ENCODE measurements at regions not wholly inside any gene's neighbourhood (a gene's known extent, or its start where the extent isn't known, plus 50 kb on each side); places are given as distances from the start of the nearest gene placed in this dataset.

GRCh38 chr20:4601630-4602296 is 84.5 kb upstream of the PRNP start:
- H3K36me3 ChIP-seq (ENCODE audit: control insufficient read depth in 1 of 2, insufficient read depth in 2 of 2, low read length in 2 of 2): no peaks in the 10 kb centered on the region
- H3K27ac ChIP-seq (ENCODE audit: low read length): no peak overlapping the region
- H3K4me1 ChIP-seq (ENCODE audit: control insufficient read depth in 1 of 2, insufficient read depth in 2 of 2, low read length in 2 of 2): peaks cover 0 to 21% of the 10 kb centered on the region in 2 donors
- H3K9me3 ChIP-seq (ENCODE audit: control insufficient read depth in 1 of 2, low read length in 2 of 2): no peaks in the 10 kb centered on the region
- H3K4me3 ChIP-seq (ENCODE audit: low read depth in 1 of 2, low read length in 2 of 2): no peak overlapping the region
- H3K27me3 ChIP-seq (ENCODE audit: low read depth, low read length): no peaks in the 10 kb centered on the region

DNA sequence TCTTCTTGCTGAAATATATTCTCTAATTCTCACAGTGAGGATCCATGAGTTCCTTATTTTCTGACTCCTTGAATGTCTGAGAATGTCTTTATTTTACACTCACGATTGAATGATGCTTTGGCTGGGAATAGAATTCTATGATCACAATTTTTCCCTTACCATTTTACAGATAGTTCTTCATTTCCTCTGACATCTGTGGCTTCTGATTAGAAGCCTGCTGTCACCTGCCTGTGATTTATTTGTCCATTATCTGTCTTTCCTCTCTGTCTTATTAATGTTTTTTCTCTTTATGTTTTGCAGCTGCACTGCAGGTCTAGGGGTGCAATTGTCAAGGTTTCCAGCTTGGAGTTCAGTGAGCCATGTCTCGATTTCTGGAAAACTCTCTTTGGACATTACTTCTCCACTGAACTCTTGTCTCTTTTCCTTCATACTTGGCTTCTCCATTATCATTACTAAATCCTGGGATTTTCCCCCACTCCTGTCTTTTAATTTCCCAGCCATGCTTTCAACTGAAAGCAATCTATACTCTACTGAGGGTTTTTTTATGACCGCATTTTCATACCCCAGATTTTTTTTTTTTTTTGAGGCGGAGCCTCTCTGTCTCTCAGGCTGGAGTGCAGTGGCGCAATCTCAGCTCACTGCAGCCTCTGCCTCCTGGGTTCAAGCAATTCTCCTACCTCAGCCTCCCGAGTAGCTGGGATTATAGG is 85.8 kb upstream of the PRNP start:
- H3K9me3 ChIP-seq (ENCODE audit: control insufficient read depth in 1 of 2, low read length in 2 of 2): no peaks in the 10 kb centered on the region
- no peak overlapping the region for H3K27ac ChIP-seq (ENCODE audit: low read length)
- H3K36me3 ChIP-seq (ENCODE audit: control insufficient read depth in 1 of 2, insufficient read depth in 2 of 2, low read length in 2 of 2): no peaks in the 10 kb centered on the region
- H3K4me1 ChIP-seq (ENCODE audit: control insufficient read depth in 1 of 2, insufficient read depth in 2 of 2, low read length in 2 of 2): peaks cover 0 to 21% of the 10 kb centered on the region in 2 donors
- H3K4me3 ChIP-seq (ENCODE audit: low read depth in 1 of 2, low read length in 2 of 2): no peak overlapping the region
- no peaks in the 10 kb centered on the region for H3K27me3 ChIP-seq (ENCODE audit: low read depth, low read length)

DNA sequence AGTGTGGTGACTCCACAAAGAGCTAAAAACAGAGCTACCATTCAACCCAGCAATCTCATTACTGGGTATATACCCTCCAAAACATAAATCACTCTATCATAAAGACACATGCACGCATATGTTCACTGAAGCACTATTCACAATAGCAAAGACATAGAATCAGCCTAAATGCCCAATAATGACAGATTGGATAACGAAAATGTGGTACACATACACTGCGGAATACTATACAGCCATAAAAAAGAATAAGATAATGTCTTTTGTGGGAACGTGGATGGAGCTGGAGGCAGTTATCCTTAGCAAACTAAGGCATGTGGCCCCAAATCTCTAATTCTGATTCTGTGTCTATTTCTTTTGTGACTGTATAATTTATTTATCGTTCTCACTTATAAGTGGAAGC is 89.0 kb upstream of the PRNP start:
- Histone ChIP-seq H3K9me3 (ENCODE audit: control insufficient read depth in 1 of 2, low read length in 2 of 2) (no peaks in the 10 kb centered on the region), H3K27me3 (ENCODE audit: low read depth, low read length) (no peaks in the 10 kb centered on the region), H3K36me3 (ENCODE audit: control insufficient read depth in 1 of 2, insufficient read depth in 2 of 2, low read length in 2 of 2) (no peaks in the 10 kb centered on the region), H3K27ac (ENCODE audit: low read length) (no peak overlapping the region), H3K4me1 (ENCODE audit: control insufficient read depth in 1 of 2, insufficient read depth in 2 of 2, low read length in 2 of 2) (peaks cover 0 to 18% of the 10 kb centered on the region in 2 donors), H3K4me3 (ENCODE audit: low read depth in 1 of 2, low read length in 2 of 2) (no peak overlapping the region)

DNA sequence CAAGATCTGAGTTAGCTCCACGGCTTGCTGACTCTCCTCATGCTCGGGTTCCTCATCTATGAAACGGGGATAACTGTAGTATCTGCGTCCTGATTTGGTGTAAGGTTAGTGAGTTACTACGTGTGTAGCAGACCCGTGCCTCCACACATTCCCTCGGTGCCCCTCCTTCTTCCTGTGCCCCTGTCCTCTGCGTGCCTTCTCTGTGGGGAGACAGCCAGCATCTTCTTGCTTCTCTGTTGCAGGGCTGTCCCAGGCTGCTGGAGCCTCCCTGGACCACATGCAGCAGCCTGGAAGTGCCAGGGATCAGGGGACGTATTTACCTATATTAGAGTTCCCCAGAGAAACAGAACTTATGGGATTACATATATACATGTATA is 93.1 kb upstream of the PRNP start:
- Histone ChIP-seq H3K27ac (ENCODE audit: low read length) (no peak overlapping the region), H3K9me3 (ENCODE audit: control insufficient read depth in 1 of 2, low read length in 2 of 2) (no peaks in the 10 kb centered on the region), H3K36me3 (ENCODE audit: control insufficient read depth in 1 of 2, insufficient read depth in 2 of 2, low read length in 2 of 2) (no peaks in the 10 kb centered on the region), H3K4me1 (ENCODE audit: control insufficient read depth in 1 of 2, insufficient read depth in 2 of 2, low read length in 2 of 2) (peaks cover 0 to 11% of the 10 kb centered on the region in 2 donors), H3K4me3 (ENCODE audit: low read depth in 1 of 2, low read length in 2 of 2) (peak overlapping the region; percentile 43 to 44), H3K27me3 (ENCODE audit: low read depth, low read length) (no peaks in the 10 kb centered on the region)

DNA sequence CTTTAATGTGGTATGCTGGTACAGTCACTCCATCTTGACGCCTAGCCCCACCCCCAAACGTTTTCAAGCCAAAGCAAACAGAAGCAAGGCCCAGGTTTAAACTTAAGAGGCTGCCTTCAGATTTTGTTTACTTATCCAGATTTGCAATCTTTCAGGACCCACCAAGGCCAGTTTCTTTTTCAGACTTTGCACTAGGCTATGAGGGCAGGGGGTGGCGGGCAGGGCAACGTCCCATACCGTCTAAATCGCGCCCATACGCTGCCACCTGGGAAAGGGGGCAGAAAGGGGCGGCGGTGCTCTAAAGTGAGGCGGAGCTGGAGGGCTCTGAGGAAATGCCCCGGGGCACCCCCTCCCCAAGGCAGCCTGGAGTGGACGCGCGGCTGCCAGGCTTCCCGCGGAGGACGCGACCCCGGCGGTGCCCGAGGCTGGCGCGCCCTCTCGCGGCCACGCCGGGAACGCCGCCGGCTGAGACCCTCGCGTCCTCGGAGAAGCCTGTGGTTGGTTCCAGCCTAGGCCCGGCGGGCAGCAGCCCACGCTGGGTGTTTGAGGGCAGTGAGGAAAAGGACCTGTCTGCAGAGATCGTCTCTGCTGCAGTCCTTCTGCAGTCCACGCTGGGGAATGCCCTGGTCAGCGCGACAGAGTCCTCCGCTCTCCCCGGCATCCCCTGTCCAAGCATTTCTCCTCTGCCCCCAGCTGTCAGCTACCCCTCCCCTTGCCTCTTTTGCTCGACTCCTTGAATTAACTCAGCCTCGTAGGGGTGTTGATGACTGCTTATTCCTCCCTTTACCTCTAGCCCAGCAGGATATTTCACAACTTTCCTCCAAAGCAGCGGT is 93.7 kb upstream of the PRNP start:
- Histone ChIP-seq H3K36me3 (ENCODE audit: control insufficient read depth in 1 of 2, insufficient read depth in 2 of 2, low read length in 2 of 2) (no peaks in the 10 kb centered on the region), H3K27ac (ENCODE audit: low read length) (no peak overlapping the region), H3K9me3 (ENCODE audit: control insufficient read depth in 1 of 2, low read length in 2 of 2) (no peaks in the 10 kb centered on the region), H3K4me3 (ENCODE audit: low read depth in 1 of 2, low read length in 2 of 2) (peak overlapping the region; percentile 43 to 44), H3K27me3 (ENCODE audit: low read depth, low read length) (no peaks in the 10 kb centered on the region), H3K4me1 (ENCODE audit: control insufficient read depth in 1 of 2, insufficient read depth in 2 of 2, low read length in 2 of 2) (peaks cover 0 to 11% of the 10 kb centered on the region in 2 donors)

GRCh38 chr20:4591975-4592315 is 94.3 kb upstream of the PRNP start:
- H3K36me3 ChIP-seq (ENCODE audit: control insufficient read depth in 1 of 2, insufficient read depth in 2 of 2, low read length in 2 of 2): no peaks in the 10 kb centered on the region
- H3K27me3 ChIP-seq (ENCODE audit: low read depth, low read length): no peaks in the 10 kb centered on the region
- no peaks in the 10 kb centered on the region for H3K9me3 ChIP-seq (ENCODE audit: control insufficient read depth in 1 of 2, low read length in 2 of 2)
- H3K27ac ChIP-seq (ENCODE audit: low read length): no peak overlapping the region
- H3K4me1 ChIP-seq (ENCODE audit: control insufficient read depth in 1 of 2, insufficient read depth in 2 of 2, low read length in 2 of 2): peaks cover 0 to 11% of the 10 kb centered on the region in 2 donors
- H3K4me3 ChIP-seq (ENCODE audit: low read depth in 1 of 2, low read length in 2 of 2): peak overlapping the region in 1 of 2 donors; percentile 43

DNA sequence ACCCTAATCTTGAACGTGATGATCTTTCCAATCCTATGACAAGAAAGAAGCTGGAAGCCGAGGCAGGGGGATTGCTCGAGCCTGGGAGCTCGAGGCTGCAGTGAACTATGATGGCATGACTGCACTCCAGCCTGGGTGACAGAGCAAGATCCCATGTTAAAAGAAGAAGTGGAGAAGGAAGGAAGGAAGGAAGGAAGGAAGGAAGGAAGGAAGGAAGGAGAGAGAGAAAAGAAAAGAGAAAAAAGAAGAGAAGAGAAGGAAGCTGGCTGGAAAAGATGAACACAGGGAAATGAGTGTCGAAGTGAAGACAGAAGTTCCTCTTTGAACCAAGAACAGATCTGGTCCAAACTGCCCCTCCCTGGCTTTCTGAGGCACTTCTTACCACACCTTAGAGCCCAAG is 100.5 kb upstream of the PRNP start:
- H3K27me3 ChIP-seq (ENCODE audit: low read depth, low read length): no peaks in the 10 kb centered on the region
- H3K36me3 ChIP-seq (ENCODE audit: control insufficient read depth in 1 of 2, insufficient read depth in 2 of 2, low read length in 2 of 2): no peaks in the 10 kb centered on the region
- no peak overlapping the region for H3K27ac ChIP-seq (ENCODE audit: low read length)
- no peak overlapping the region for H3K4me3 ChIP-seq (ENCODE audit: low read depth in 1 of 2, low read length in 2 of 2)
- no peaks in the 10 kb centered on the region for H3K9me3 ChIP-seq (ENCODE audit: control insufficient read depth in 1 of 2, low read length in 2 of 2)
- H3K4me1 ChIP-seq (ENCODE audit: control insufficient read depth in 1 of 2, insufficient read depth in 2 of 2, low read length in 2 of 2): no peaks in the 10 kb centered on the region

DNA sequence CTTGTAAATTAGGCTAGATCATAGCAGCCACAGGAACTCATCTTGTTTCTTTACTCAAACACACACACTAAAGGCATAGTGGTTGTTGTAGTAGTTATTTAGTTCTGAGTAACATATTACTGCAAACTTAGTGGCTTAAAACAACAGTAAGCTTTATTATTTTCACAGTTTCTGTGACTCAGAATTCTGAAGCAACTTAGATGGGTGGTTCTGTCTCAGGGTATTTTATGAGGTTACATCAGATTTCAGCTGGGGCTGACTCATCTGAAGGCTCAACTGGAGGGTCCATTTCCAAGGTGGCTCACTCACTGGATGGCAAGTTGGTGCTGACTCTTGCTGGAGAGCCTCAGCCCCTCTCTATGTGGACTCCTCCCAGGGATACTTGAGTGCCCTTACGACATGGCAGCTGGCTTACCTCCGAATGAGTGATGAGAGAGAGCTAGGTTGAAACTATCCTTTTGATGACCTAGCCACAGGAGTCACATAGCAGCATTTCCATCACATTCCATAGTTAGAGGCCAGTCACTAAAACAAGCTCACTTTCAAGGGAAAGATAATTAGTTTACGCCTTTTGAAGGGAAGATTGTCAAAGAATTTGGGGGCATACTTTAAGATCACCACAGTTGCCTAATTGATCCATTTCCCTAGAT is 101.0 kb upstream of the PRNP start:
- Histone ChIP-seq H3K27ac (ENCODE audit: low read length) (no peak overlapping the region), H3K4me1 (ENCODE audit: control insufficient read depth in 1 of 2, insufficient read depth in 2 of 2, low read length in 2 of 2) (no peaks in the 10 kb centered on the region), H3K27me3 (ENCODE audit: low read depth, low read length) (no peaks in the 10 kb centered on the region), H3K4me3 (ENCODE audit: low read depth in 1 of 2, low read length in 2 of 2) (no peak overlapping the region), H3K36me3 (ENCODE audit: control insufficient read depth in 1 of 2, insufficient read depth in 2 of 2, low read length in 2 of 2) (no peaks in the 10 kb centered on the region), H3K9me3 (ENCODE audit: control insufficient read depth in 1 of 2, low read length in 2 of 2) (no peaks in the 10 kb centered on the region)

DNA sequence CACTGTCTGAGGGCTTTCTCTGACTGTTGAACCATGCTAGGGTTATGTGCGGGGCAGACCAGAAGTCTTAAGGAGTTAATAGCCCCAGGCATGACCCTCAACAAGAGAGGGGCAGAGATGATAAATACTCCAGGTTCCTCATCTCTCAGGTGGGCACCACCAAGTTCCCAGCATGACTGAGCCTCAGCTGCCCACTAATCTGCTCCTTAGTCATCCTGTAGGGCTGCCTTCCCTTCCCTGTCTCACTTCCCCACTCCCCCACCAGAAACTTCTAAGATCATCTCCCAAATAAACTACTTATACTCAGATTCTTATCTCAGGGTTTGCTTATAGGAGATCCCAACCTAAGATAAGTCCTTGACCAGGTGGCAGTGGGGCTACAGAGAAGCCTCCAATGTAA is 101.7 kb upstream of the PRNP start:
- no peaks in the 10 kb centered on the region for H3K27me3 ChIP-seq (ENCODE audit: low read depth, low read length)
- H3K9me3 ChIP-seq (ENCODE audit: control insufficient read depth in 1 of 2, low read length in 2 of 2): no peaks in the 10 kb centered on the region
- H3K4me3 ChIP-seq (ENCODE audit: low read depth in 1 of 2, low read length in 2 of 2): no peak overlapping the region
- no peaks in the 10 kb centered on the region for H3K4me1 ChIP-seq (ENCODE audit: control insufficient read depth in 1 of 2, insufficient read depth in 2 of 2, low read length in 2 of 2)
- no peaks in the 10 kb centered on the region for H3K36me3 ChIP-seq (ENCODE audit: control insufficient read depth in 1 of 2, insufficient read depth in 2 of 2, low read length in 2 of 2)
- no peak overlapping the region for H3K27ac ChIP-seq (ENCODE audit: low read length)

DNA sequence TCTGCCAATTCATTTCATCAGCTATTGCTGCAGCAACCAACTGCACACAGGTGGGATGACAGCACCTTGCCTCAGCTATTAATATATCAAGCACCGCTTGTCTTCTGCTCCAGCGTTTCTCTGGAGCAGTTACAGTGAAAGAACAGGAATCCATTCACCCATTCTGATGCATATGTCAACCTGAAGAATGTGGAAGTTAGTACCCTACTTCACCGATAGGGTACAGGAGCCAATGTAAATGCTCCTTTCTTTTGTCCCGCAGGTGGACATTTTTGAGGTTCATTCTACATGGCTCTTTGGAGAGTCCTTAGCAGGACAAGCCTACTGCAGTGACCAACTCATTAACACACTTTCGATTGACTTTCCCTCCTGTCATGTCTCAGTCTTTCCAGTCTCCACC is 104.4 kb upstream of the PRNP start:
- H3K9me3 ChIP-seq (ENCODE audit: control insufficient read depth in 1 of 2, low read length in 2 of 2): no peaks in the 10 kb centered on the region
- H3K27me3 ChIP-seq (ENCODE audit: low read depth, low read length): no peaks in the 10 kb centered on the region
- no peaks in the 10 kb centered on the region for H3K4me1 ChIP-seq (ENCODE audit: control insufficient read depth in 1 of 2, insufficient read depth in 2 of 2, low read length in 2 of 2)
- no peaks in the 10 kb centered on the region for H3K36me3 ChIP-seq (ENCODE audit: control insufficient read depth in 1 of 2, insufficient read depth in 2 of 2, low read length in 2 of 2)
- H3K27ac ChIP-seq (ENCODE audit: low read length): no peak overlapping the region
- no peak overlapping the region for H3K4me3 ChIP-seq (ENCODE audit: low read depth in 1 of 2, low read length in 2 of 2)

- no peaks in the 10 kb centered on the region for H3K36me3 ChIP-seq (ENCODE audit: control insufficient read depth in 1 of 2, insufficient read depth in 2 of 2, low read length in 2 of 2)
- H3K27me3 ChIP-seq (ENCODE audit: low read depth, low read length): no peaks in the 10 kb centered on the region
- no peaks in the 10 kb centered on the region for H3K4me1 ChIP-seq (ENCODE audit: control insufficient read depth in 1 of 2, insufficient read depth in 2 of 2, low read length in 2 of 2)
- no peak overlapping the region for H3K27ac ChIP-seq (ENCODE audit: low read length)
- H3K4me3 ChIP-seq (ENCODE audit: low read depth in 1 of 2, low read length in 2 of 2): no peak overlapping the region
- H3K9me3 ChIP-seq (ENCODE audit: control insufficient read depth in 1 of 2, low read length in 2 of 2): no peaks in the 10 kb centered on the region
These were observed 107.9 kb upstream of the PRNP start for GRCh38 chr20:4578375-4578774.

Data from muscle layer of duodenum (tissue), 2 donors.